ENCODE measurements at regions not wholly inside any gene's neighbourhood (a gene's known extent, or its start where the extent isn't known, plus 50 kb on each side); places are given as distances from the start of the nearest gene placed in this dataset.

DNA sequence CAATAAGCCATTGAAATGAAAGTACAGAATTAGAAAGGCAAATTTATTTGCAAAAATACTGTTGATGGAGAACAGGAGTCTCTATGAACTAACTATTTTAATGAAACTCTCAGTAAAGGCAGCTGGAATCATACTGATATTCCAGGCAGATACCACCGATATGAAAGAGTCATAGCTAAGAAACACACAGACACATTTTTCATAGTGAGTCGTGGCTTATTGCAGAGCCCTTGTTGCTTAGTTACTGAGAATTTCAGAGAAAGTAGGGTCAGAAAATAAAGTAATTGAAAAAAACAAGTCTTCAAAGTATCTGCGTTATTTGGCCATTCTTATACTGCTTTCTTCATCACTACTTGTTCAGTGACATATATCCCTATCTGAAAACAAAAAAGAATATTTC is 1890.9 kb downstream of the PCDH9 start:
- Histone ChIP-seq H3K4me2 (ENCODE audit: insufficient read depth, low read length) (no peak overlapping the region), H3K4me1 (ENCODE audit: control insufficient read depth, extremely low read depth, insufficient read depth, low read length) (no peaks in the 10 kb centered on the region), H3K27me3 (ENCODE audit: control insufficient read depth in 2 of 2, insufficient read depth in 2 of 2, low read length in 2 of 2) (no peaks in the 10 kb centered on the region), H3K4me3 (replicated peaks in 1 of 3; ENCODE audit: insufficient read depth in 1 of 3, low read depth in 1 of 3, low read length in 3 of 3) (no peak overlapping the region), H3K36me3 (ENCODE audit: control insufficient read depth in 2 of 2, extremely low read depth in 1 of 2, insufficient read depth in 2 of 2, low read length in 2 of 2) (no peaks in the 10 kb centered on the region), H4K20me1 (replicated peaks; ENCODE audit: control insufficient read depth, extremely low read depth, insufficient read depth, low read length) (no peaks in the 10 kb centered on the region), H3K79me2 (ENCODE audit: control insufficient read depth, insufficient read depth, low read length) (no peaks in the 10 kb centered on the region), H3K9me3 (replicated peaks; ENCODE audit: control insufficient read depth, insufficient read depth, low read length) (no peaks in the 10 kb centered on the region), H2AFZ (ENCODE audit: low read depth, low read length) (no peak overlapping the region), H3K27ac (ENCODE audit: insufficient read depth, low read depth, low read length) (no peak overlapping the region), H3K9me1 (replicated peaks; ENCODE audit: control insufficient read depth, extremely low read depth, insufficient read depth, low read length) (no peaks in the 10 kb centered on the region), H3K9ac (replicated peaks; ENCODE audit: extremely low read depth, insufficient read depth, low read length) (no peak overlapping the region)
- FAIRE-seq (no peak), DNase-seq (ENCODE audit: low read depth, low spot score) (no peak)
- BruUV-seq (replicated peaks) = no TSS peak
- dilution Hi-C loops (cut with MboI; ENCODE audit: extremely low pct_ligation_motif_present, low sequenced_read_pairs) (no loop called here), intact Hi-C loops (cut with micrococcal nuclease) (no loop called here)
- CTCF ChIA-PET = no interaction called here
- POLR2A ChIA-PET = no interaction called here
- TF ChIP-seq MYC (IDR thresholded peaks at IDR 0.05; ENCODE audit: low read depth, low read length) (no peak), JUN (IDR thresholded peaks at IDR 0.05; ENCODE audit: borderline replicate concordance, insufficient read depth, insufficient read length, low read depth) (no peak), FOS (IDR thresholded peaks at IDR 0.05; ENCODE audit: borderline replicate concordance, insufficient read depth, low read length) (no peak), POLR2A (IDR thresholded peaks at IDR 0.05; ENCODE audit: low read depth, low read length) (no peak), GATA2 (IDR thresholded peaks at IDR 0.05; ENCODE audit: insufficient read depth, insufficient read length, low read depth, low read length) (no peak), MAX (IDR thresholded peaks at IDR 0.05; ENCODE audit: insufficient read depth, insufficient read length) (no peak), POLR2AphosphoS5 (IDR thresholded peaks at IDR 0.05; ENCODE audit: insufficient read depth, low read depth, low read length) (no peak), EZH2 (IDR thresholded peaks at IDR 0.05; ENCODE audit: borderline replicate concordance, low read depth, low read length, severe bottlenecking) (no peak)
- TF ChIP-seq, protein P1, sequence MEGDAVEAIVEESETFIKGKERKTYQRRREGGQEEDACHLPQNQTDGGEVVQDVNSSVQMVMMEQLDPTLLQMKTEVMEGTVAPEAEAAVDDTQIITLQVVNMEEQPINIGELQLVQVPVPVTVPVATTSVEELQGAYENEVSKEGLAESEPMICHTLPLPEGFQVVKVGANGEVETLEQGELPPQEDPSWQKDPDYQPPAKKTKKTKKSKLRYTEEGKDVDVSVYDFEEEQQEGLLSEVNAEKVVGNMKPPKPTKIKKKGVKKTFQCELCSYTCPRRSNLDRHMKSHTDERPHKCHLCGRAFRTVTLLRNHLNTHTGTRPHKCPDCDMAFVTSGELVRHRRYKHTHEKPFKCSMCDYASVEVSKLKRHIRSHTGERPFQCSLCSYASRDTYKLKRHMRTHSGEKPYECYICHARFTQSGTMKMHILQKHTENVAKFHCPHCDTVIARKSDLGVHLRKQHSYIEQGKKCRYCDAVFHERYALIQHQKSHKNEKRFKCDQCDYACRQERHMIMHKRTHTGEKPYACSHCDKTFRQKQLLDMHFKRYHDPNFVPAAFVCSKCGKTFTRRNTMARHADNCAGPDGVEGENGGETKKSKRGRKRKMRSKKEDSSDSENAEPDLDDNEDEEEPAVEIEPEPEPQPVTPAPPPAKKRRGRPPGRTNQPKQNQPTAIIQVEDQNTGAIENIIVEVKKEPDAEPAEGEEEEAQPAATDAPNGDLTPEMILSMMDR (IDR thresholded peaks at IDR 0.05; ENCODE audit: extremely low read depth in 1 of 2, insufficient read depth in 1 of 2, low read depth in 1 of 2, low read length in 2 of 2) = no peak

All from endothelial cell of umbilical vein (primary cell).